TTC549 (cell line): ENCODE measurements at regions not wholly inside any gene's neighbourhood (a gene's known extent, or its start where the extent isn't known, plus 50 kb on each side); places are given as distances from the start of the nearest gene placed in this dataset.

Experiments used
- FAIRE-seq: peaks from 2 replicates; lab custom pipeline; 2012; peaks lifted over from hg19 to GRCh38; lab: Jason Lieb, UNC

- FAIRE-seq, result no peak
These were observed 293.3 kb upstream of the TPM1 start for GRCh38 chr15:62749036-62749815.

- no peak for FAIRE-seq
These were observed 292.1 kb upstream of the TPM1 start for GRCh38 chr15:62750471-62750870.

GRCh38 chr15:62752657-62753517 lies 289.7 kb upstream of the TPM1 start:
- FAIRE-seq, result no peak

- no peak for FAIRE-seq
These were observed 288.9 kb upstream of the TPM1 start for GRCh38 chr15:62753518-62754221.

- FAIRE-seq, result no peak
These were observed 286.1 kb upstream of the TPM1 start for GRCh38 chr15:62756326-62756994.

GRCh38 chr15:62756995-62757360 lies 285.6 kb upstream of the TPM1 start:
- FAIRE-seq, result no peak

GRCh38 chr15:62757535-62757934 lies 285.0 kb upstream of the TPM1 start:
- no peak for FAIRE-seq

- no peak for FAIRE-seq
These were observed 284.2 kb upstream of the TPM1 start for GRCh38 chr15:62758126-62758951.

- no peak for FAIRE-seq
These were observed 283.6 kb upstream of the TPM1 start for GRCh38 chr15:62758952-62759349.

- FAIRE-seq, result no peak
These were observed 282.0 kb upstream of the TPM1 start for GRCh38 chr15:62760538-62760937.

GRCh38 chr15:62765916-62766315 lies 276.6 kb upstream of the TPM1 start:
- no peak for FAIRE-seq

GRCh38 chr15:62766599-62766998 lies 275.9 kb upstream of the TPM1 start:
- FAIRE-seq, result no peak

- no peak for FAIRE-seq
These were observed 272.9 kb upstream of the TPM1 start for GRCh38 chr15:62769604-62770003.

- FAIRE-seq, result no peak
These were observed 272.4 kb upstream of the TPM1 start for GRCh38 chr15:62770111-62770660.

- no peak for FAIRE-seq
These were observed 271.8 kb upstream of the TPM1 start for GRCh38 chr15:62770752-62771151.

GRCh38 chr15:62771234-62771633 lies 271.3 kb upstream of the TPM1 start:
- no peak for FAIRE-seq

GRCh38 chr15:62773369-62774165 lies 269.0 kb upstream of the TPM1 start:
- FAIRE-seq, result no peak

GRCh38 chr15:62775932-62776331 lies 266.6 kb upstream of the TPM1 start:
- FAIRE-seq, result no peak

GRCh38 chr15:62777671-62778070 lies 264.9 kb upstream of the TPM1 start:
- FAIRE-seq, result no peak

- FAIRE-seq, result no peak
These were observed 263.3 kb upstream of the TPM1 start for GRCh38 chr15:62779036-62779770.
